ENCODE measurements at regions not wholly inside any gene's neighbourhood (a gene's known extent, or its start where the extent isn't known, plus 50 kb on each side); places are given as distances from the start of the nearest gene placed in this dataset.

- Histone ChIP-seq H3K4me1 (no peaks in the 10 kb centered on the region), H3K4me3 (no peak overlapping the region), H3K27me3 (ENCODE audit: low read depth) (no peaks in the 10 kb centered on the region), H3K36me3 (no peaks in the 10 kb centered on the region), H3K27ac (replicated peaks) (no peak overlapping the region), H3K9me3 (replicated peaks) (no peaks in the 10 kb centered on the region)
- TF ChIP-seq CTCF (IDR thresholded peaks at IDR 0.05; ENCODE audit: borderline replicate concordance): no peak
- intact Hi-C loops (cut with micrococcal nuclease): no loop called here
- DNase-seq: no peak
Measured at GRCh38 chr20:11394145-11394833, 523.4 kb upstream of the BTBD3 start.

GRCh38 chr20:11395581-11395980 is 522.1 kb upstream of the BTBD3 start:
- H3K9me3 ChIP-seq (replicated peaks): no peaks in the 10 kb centered on the region
- H3K4me3 ChIP-seq: no peak overlapping the region
- no peak for TF ChIP-seq CTCF (IDR thresholded peaks at IDR 0.05; ENCODE audit: borderline replicate concordance)
- H3K27me3 ChIP-seq (ENCODE audit: low read depth): no peaks in the 10 kb centered on the region
- no peak for DNase-seq
- H3K27ac ChIP-seq (replicated peaks): no peak overlapping the region
- no peaks in the 10 kb centered on the region for H3K4me1 ChIP-seq
- intact Hi-C loops (cut with micrococcal nuclease): no loop called here
- no peaks in the 10 kb centered on the region for H3K36me3 ChIP-seq

- intact Hi-C loops (cut with micrococcal nuclease): no loop called here
- H3K4me3 ChIP-seq: no peak overlapping the region
- no peak overlapping the region for H3K27ac ChIP-seq (replicated peaks)
- no peaks in the 10 kb centered on the region for H3K9me3 ChIP-seq (replicated peaks)
- no peak for DNase-seq
- no peaks in the 10 kb centered on the region for H3K36me3 ChIP-seq
- TF ChIP-seq CTCF (IDR thresholded peaks at IDR 0.05; ENCODE audit: borderline replicate concordance): no peak
- H3K4me1 ChIP-seq: no peaks in the 10 kb centered on the region
- no peaks in the 10 kb centered on the region for H3K27me3 ChIP-seq (ENCODE audit: low read depth)
Measured at GRCh38 chr20:11401988-11402387, 515.7 kb upstream of the BTBD3 start.

- no peak for TF ChIP-seq CTCF (IDR thresholded peaks at IDR 0.05; ENCODE audit: borderline replicate concordance)
- Histone ChIP-seq H3K4me3 (no peak overlapping the region), H3K4me1 (no peaks in the 10 kb centered on the region), H3K27ac (replicated peaks) (no peak overlapping the region), H3K27me3 (ENCODE audit: low read depth) (no peaks in the 10 kb centered on the region), H3K9me3 (replicated peaks) (no peaks in the 10 kb centered on the region), H3K36me3 (no peaks in the 10 kb centered on the region)
- intact Hi-C loops (cut with micrococcal nuclease): no loop called here
- no peak for DNase-seq
Measured at GRCh38 chr20:11403711-11404110, 514.0 kb upstream of the BTBD3 start.

GRCh38 chr20:11406877-11407276 is 510.8 kb upstream of the BTBD3 start:
- Histone ChIP-seq H3K36me3 (no peaks in the 10 kb centered on the region), H3K4me3 (no peak overlapping the region), H3K27me3 (ENCODE audit: low read depth) (no peaks in the 10 kb centered on the region), H3K4me1 (no peaks in the 10 kb centered on the region), H3K9me3 (replicated peaks) (no peaks in the 10 kb centered on the region), H3K27ac (replicated peaks) (no peak overlapping the region)
- intact Hi-C loops (cut with micrococcal nuclease): no loop called here
- no peak for TF ChIP-seq CTCF (IDR thresholded peaks at IDR 0.05; ENCODE audit: borderline replicate concordance)
- DNase-seq: no peak
